ENCODE measurements at regions not wholly inside any gene's neighbourhood (a gene's known extent, or its start where the extent isn't known, plus 50 kb on each side); places are given as distances from the start of the nearest gene placed in this dataset.

- TF ChIP-seq EZH2 (conservative IDR thresholded peaks at IDR 0.05; ENCODE audit: low read depth, low read length) (no peak), TARDBP (CRISPR knock-in tag; IDR thresholded peaks at IDR 0.05) (no peak), RARG (CRISPR knock-in tag; IDR thresholded peaks at IDR 0.05; ENCODE audit: low read depth) (no peak), SNAPC5 (CRISPR knock-in tag; IDR thresholded peaks at IDR 0.05; ENCODE audit: borderline replicate concordance) (no peak)
These were observed 195.6 kb upstream of the KLF3 start for GRCh38 chr4:38468339-38468866.
